GM06990 (cell line): ENCODE measurements at regions not wholly inside any gene's neighbourhood (a gene's known extent, or its start where the extent isn't known, plus 50 kb on each side); places are given as distances from the start of the nearest gene placed in this dataset.

Experiments
- DNase-seq: peaks from one replicate; pipeline ENCODE4 v3.0.0-alpha.2; 2011; ENCODE audit not compliant: insufficient read length; ENCODE audit errors: extremely low read depth
- H3K27me3 ChIP-seq: replicated peaks from 2 replicates; pipeline ENCODE4 v1.6.0; 2011; ENCODE audit warnings: low read length; ENCODE audit not compliant: control insufficient read depth, insufficient read depth
- H3K36me3 ChIP-seq: 2 replicates; pipeline ENCODE4 v1.5.1; 2011; ENCODE audit warnings: low read length; ENCODE audit not compliant: control insufficient read depth, insufficient read depth
- H3K4me3 ChIP-seq: replicated peaks from 2 replicates; pipeline ENCODE4 v1.5.1; 2011; ENCODE audit warnings: low read depth, mild to moderate bottlenecking, control low read depth, low read length
- TF ChIP-seq, protein P1 (sequence below): IDR thresholded peaks from 2 replicates; pipeline ENCODE4 v1.5.1; 2011; ENCODE audit warnings: low read length, control low read depth, mild to moderate bottlenecking, inconsistent platforms; ENCODE audit not compliant: insufficient read depth, poor library complexity, severe bottlenecking

- Histone ChIP-seq H3K36me3 (no peaks in the 10 kb centered on the region), H3K4me3 (no peak overlapping the region), H3K27me3 (no peaks in the 10 kb centered on the region)
- TF ChIP-seq, protein P1, sequence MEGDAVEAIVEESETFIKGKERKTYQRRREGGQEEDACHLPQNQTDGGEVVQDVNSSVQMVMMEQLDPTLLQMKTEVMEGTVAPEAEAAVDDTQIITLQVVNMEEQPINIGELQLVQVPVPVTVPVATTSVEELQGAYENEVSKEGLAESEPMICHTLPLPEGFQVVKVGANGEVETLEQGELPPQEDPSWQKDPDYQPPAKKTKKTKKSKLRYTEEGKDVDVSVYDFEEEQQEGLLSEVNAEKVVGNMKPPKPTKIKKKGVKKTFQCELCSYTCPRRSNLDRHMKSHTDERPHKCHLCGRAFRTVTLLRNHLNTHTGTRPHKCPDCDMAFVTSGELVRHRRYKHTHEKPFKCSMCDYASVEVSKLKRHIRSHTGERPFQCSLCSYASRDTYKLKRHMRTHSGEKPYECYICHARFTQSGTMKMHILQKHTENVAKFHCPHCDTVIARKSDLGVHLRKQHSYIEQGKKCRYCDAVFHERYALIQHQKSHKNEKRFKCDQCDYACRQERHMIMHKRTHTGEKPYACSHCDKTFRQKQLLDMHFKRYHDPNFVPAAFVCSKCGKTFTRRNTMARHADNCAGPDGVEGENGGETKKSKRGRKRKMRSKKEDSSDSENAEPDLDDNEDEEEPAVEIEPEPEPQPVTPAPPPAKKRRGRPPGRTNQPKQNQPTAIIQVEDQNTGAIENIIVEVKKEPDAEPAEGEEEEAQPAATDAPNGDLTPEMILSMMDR, result no peak
- DNase-seq, result no peak
Measured at GRCh38 chr3:59620325-59620724, 570.5 kb upstream of the CFAP20DC start.

DNA sequence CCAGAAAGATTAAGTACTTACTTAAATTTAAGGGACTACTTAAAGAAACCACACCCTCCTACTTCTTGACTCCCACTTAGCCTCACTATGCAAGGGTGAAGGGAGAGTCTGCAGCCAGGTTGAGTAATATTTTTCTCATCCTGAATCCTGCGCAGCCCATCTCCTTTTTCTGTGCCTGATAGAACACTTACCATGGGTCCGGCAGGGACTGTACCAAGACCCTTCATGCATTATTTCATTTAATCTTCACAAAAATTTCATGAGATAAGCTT lies 562.6 kb upstream of the CFAP20DC start:
- no peaks in the 10 kb centered on the region for H3K36me3 ChIP-seq
- TF ChIP-seq, protein P1, result no peak
- H3K4me3 ChIP-seq, result no peak overlapping the region
- H3K27me3 ChIP-seq, result peaks cover 1% of the 10 kb centered on the region; the same call in 1 of the 2 replicates
- no peak for DNase-seq

GRCh38 chr3:59611649-59612443 lies 562.0 kb upstream of the CFAP20DC start:
- no peak for DNase-seq
- Histone ChIP-seq H3K36me3 (no peaks in the 10 kb centered on the region), H3K27me3 (peaks cover 1% of the 10 kb centered on the region; the same call in 1 of the 2 replicates), H3K4me3 (no peak overlapping the region)
- TF ChIP-seq, protein P1, result no peak

DNA sequence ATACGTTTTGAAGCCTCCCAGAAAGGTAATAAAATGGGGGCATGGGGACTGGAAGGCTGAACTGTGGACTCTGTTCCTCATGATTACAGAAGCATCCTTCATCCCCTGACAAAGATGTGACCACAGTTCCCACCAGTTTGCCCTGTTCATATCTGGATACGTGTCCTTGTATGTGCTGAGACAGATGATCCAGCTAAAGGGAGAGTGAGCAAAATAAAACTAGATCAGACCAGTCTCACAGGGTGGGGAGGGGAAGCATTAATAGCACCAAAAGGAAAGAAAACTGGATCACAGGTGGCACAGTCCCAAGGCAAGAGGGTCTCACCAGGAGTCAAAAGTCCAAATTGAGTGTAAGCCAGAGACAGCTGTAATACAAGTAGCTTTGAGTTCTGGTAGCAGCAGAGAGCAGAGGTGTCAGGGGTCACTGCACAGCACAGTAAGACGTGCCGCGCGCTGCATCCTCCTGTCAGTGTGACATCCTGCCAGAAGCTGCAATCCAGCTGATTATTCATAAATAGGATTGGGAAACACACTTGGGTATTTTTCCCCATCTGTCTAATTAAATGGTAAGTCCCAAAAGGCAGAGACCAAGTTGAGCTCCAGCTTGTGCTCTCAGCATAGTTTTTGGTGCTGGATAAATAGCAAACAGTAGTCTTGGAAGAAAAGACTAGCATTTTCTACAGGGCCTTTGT lies 560.0 kb upstream of the CFAP20DC start:
- Histone ChIP-seq H3K4me3 (no peak overlapping the region), H3K36me3 (no peaks in the 10 kb centered on the region), H3K27me3 (peaks cover 1% of the 10 kb centered on the region; the same call in 1 of the 2 replicates)
- TF ChIP-seq, protein P1, result no peak
- DNase-seq, result no peak

DNA sequence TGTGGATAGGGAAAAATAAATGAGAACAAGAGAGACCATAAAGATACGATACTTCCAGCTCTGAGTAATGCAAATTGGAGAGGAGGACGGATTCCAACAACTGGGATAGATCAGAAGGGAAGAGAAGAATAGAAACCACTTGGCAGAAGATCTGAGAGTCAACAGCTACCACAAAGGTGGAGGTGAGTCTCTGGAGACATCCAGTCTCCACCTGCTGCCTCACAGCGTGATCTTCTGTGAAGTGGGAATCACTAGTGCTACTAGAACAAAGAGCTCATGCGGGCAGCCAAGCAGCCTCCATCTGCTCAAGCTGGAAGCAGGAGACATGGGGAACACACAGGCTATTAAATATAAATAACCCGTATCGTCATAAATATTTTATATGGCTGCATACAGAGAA lies 558.5 kb upstream of the CFAP20DC start:
- peaks cover 1% of the 10 kb centered on the region; the same call in 1 of the 2 replicates for H3K27me3 ChIP-seq
- DNase-seq, result no peak
- H3K36me3 ChIP-seq, result no peaks in the 10 kb centered on the region
- TF ChIP-seq, protein P1, result no peak
- no peak overlapping the region for H3K4me3 ChIP-seq
